Epithelial cell of prostate (primary cell): ENCODE measurements at regions not wholly inside any gene's neighbourhood (a gene's known extent, or its start where the extent isn't known, plus 50 kb on each side); places are given as distances from the start of the nearest gene placed in this dataset.

Experiments used
- DNase-seq: peaks from one replicate; pipeline ENCODE4 v3.0.0-alpha.2; 2011; ENCODE audit warnings: low read depth, low spot score
- H3K27ac ChIP-seq: fragments of 450-650 bp; 2 replicates; pipeline ENCODE4 v1.5.1; 2017; ENCODE audit warnings: mild to moderate bottlenecking

DNA sequence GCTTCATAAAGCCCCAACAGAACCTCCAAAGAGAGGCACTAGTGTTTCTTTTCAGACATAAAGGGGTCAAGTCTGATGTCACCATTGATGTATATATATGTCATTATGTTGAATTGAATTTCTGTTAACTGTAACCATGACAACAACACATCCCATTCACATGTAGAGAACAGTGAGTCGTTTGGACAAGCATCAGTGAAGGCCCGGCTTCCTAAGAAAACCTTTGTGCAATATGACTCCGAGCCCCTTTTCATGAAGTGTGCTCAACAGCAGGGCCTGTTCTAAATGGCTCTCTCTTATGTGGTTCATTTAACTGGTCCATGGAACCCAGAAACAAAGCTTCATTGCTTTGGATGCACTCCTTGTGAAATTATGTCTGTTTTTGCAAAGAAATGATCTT, 67.2 kb upstream of the UBL3 start:
- no peak for DNase-seq
- no peak overlapping the region for H3K27ac ChIP-seq

- H3K27ac ChIP-seq, result no peak overlapping the region
- DNase-seq, result no peak
Measured at GRCh38 chr13:29914581-29914980, 64.2 kb upstream of the UBL3 start.

DNA sequence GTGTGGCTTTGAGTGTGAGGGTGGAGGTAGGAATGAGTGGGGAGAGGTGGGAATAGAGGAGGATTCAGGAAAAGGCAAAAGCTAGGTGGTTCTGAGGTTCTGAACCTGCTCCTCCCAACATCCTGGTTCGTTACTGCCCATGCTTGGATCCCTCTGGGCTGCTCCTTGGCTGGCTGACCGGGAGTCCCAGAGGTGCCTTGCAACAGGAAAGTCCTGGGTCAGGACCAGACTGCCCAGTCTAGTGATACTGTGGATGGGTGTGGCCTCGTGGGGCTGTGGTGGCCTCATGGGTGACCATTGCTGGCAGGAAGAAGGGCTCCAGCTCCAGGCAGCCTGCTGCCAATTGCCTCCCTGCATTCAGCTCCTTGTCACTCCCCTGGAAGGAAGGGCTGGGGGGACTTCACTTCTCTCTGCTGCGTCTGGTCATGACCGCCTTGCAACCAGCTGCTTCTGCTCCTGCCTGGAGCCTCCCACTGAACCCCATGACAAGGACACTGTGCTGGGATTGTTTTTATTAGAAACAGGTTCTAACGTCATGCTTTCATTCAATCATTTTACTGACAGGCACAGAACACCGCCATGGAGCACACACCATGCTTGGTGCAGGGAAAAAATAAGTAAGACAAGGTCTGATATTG, 61.5 kb upstream of the UBL3 start:
- DNase-seq, result no peak
- H3K27ac ChIP-seq, result no peak overlapping the region

DNA sequence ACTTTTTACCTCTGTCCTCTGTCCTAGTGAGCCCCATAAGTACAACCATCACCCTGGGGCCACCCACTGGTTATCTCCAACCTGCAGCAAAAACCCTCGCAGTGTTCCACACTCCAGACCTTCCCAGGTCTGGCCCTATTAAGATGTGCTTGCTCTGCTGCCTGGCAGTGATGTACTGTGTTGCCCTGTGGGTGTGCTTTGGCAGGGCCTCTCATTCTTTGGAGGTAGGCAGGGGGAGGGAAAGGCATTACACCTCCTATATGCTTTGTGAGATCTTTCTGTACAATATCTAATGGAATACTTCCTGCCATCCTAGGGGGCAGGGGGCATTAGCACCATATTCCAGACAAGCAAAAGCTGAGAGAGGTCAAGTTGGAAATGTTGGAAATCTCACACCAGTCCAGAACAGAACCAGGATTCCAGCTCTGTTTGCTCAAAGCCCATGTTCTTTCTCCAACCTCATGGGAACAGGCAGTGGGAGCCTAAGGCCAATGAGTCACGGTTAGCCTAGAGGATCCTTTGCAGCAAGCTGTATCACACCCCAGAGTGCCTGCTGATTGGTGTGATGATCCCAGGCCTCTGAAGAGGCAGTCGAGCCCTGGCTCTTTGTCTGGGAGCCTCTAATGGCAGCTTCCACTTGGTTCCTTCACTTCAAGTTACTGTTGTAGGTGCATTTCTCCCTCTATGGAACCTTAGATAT, 59.7 kb upstream of the UBL3 start:
- no peak overlapping the region for H3K27ac ChIP-seq
- no peak for DNase-seq

DNA sequence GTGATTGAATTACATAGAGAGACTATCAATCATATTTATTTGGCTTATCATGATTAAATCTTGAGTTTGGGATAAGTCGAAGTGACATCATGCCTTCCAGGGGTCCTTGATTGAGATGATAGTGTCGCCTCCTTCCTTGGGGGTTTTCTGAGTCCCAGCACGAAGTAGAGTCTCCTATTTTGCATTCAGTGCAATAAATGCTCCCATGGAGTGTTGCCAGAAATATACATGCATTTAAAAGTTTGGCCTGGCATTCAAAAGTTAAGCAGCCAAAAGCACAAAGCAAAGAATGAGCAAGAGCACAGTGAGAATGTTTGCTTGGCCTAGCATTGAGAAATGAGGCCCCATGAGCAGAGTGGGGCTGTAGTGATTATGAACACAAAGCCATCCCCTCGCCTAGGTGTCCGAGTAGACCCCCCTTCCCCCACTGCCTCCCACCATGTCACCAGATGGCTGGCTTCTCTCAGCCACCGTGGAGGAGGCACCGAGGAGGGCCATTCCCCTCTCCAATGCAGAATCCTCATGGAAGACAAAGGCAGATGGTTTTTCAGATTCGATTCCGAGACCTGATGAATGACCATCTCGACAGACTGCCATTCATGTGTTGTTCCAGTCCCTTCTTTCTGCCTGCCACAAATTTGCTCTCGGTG, 58.8 kb upstream of the UBL3 start:
- no peak overlapping the region for H3K27ac ChIP-seq

GRCh38 chr13:29908416-29909080, 58.1 kb upstream of the UBL3 start:
- H3K27ac ChIP-seq, result no peak overlapping the region
- DNase-seq, result no peak

More for the DNA sequence above, 58.8 kb upstream of the UBL3 start:
- DNase-seq, result no peak

DNA sequence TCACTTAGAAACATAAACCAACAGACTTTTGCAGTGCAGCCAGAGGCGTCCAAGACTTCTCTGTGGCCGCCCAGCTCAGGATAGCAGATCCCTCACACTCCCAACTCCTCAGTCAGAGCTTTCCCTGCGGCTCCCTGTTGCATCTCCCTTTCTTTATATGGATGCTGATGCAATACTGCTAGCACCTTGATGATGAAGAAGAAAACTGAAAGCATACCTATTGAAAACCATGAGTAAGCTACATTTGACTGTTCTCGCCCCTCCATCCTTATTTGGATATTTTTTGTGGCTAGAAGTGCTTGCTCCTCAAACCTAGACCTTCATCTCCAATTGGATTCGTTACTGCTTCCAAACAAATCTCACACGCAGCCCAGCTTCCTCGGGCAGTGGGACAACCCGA, 57.3 kb upstream of the UBL3 start:
- no peak overlapping the region for H3K27ac ChIP-seq
- no peak for DNase-seq

- DNase-seq, result no peak
- no peak overlapping the region for H3K27ac ChIP-seq
Measured at GRCh38 chr13:29906432-29907011, 56.1 kb upstream of the UBL3 start.

DNA sequence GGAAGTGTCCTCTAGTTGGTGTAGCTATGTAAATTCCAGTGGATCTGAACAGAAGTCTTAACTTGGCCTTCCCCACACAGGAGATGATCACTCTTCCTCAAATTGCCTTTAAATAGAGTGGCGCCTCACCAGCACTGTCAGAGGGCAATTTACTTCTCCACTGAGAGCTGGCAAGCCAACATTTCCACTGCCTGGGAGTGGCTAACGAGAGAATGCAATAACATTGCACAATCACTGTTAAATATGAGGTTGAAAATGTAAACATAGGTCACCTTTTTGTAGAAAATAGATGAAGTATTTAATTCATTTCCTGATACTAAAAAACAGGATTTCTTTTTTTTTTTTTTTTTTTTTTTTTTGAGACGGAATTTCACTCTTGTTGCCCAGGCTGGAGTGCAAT, 55.4 kb upstream of the UBL3 start:
- no peak overlapping the region for H3K27ac ChIP-seq
- no peak for DNase-seq

DNA sequence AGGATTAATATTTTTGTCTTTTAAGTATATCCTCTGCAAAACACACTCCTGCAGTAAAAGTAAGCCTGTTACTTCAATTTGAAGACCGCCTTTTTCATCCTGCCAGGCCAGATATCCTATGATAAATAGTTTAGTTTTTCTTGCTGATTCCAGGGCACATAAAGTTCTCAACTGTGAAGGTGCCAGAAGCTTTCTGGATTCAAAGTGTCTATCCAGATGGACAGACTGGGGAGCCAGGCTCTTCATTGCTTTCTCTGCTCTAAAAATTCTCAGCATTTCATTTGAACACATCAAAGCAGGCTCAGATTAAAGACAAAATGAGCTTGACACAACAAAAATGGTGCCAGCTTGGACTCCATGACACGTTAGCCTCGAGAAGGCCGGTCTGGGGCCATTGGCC, 53.6 kb upstream of the UBL3 start:
- H3K27ac ChIP-seq, result no peak overlapping the region
- no peak for DNase-seq

- no peak overlapping the region for H3K27ac ChIP-seq
- no peak for DNase-seq
Measured at GRCh38 chr13:29903543-29903942, 53.1 kb upstream of the UBL3 start.

DNA sequence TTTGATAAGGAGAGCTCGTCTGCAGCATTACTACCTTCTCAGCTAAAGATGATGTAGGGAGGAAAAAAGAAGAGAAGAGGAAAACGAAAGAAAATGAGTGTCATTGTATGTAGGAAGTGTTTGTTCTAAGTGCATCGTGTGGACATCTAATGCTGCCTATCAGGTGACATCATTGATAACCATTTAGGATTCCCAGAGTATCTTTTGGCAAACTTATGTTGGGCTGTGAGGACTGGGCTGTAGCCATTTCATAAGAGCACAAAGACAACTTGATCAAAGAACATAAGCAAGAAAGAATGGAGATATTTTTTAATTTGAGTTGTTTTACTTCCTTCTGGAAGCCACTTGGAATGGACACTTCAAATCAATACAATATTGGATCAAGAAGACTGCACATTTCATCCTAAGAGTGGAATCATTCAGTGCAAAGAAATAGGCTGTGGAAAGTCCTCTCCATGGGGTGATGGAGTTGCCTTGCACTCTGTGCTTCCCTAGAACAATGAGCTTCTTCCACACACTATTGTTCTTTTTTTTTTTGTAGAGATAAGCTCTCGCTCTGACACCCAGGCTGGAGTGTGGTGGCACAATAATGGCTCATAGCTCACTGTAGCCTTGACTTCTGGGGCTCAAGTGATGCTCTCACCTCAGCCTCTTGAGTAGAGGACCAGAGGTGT, 52.4 kb upstream of the UBL3 start:
- no peak for DNase-seq
- H3K27ac ChIP-seq, result peak overlapping the region; percentile 41

- peak overlapping the region; percentile 41 for H3K27ac ChIP-seq
- DNase-seq, result no peak
Measured at GRCh38 chr13:29901710-29902631, 51.6 kb upstream of the UBL3 start.
